Hematopoietic multipotent progenitor cell treated with erythropoietin and hydrocortisone succinate and interleukin-3 and kit ligand, for 6 days (in vitro differentiated cells): ENCODE measurements at regions not wholly inside any gene's neighbourhood (a gene's known extent, or its start where the extent isn't known, plus 50 kb on each side); places are given as distances from the start of the nearest gene placed in this dataset.

Source experiments
- DNase-seq: peaks from one replicate; pipeline ENCODE4 v3.0.0-alpha.2; 2015

DNA sequence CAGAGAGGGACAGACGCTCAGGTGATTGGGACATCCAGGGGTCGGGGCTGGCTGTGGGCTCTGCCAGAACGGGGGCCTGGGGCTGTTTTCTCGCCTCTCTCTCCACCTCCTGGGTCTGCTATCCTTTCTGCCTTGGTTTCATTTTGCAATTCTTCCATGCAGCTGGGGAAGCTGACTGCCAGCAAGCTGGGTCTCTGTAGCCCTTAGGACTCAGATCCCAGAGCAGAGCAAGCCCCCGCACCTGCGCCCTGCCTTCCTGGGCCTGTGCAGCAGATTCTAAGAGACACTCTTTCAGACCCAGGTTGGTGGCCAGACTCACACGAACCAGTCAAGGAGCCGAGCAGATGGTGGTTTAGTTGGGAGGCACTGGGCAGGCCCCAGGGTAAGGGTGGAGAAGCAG, 59.1 kb upstream of the GRPEL1 start:
- no peak for DNase-seq

GRCh38 chr4:7124689-7125442, 57.0 kb upstream of the GRPEL1 start:
- no peak for DNase-seq

GRCh38 chr4:7121866-7122653, 54.2 kb upstream of the GRPEL1 start:
- no peak for DNase-seq

GRCh38 chr4:7121174-7121573, 53.3 kb upstream of the GRPEL1 start:
- DNase-seq = no peak

DNA sequence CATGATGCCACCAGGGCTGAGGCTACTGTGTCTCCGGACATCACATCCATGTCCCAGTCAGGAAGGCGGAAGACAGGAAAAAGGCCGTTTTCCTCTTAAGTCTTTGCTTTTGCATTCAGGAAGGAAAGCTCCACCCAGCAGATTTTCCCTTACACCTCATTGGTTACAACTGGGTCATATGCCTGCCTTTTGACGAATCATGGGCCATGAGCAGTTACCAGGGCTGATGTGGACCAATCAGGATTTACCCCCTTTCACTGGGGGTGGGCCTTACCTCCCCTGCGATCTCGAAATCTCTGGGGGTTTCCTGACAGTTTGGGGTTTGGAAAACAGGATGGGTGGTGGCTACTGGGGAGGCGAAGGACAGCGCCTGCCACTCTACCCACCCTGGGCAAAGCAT, 52.5 kb upstream of the GRPEL1 start:
- no peak for DNase-seq

DNA sequence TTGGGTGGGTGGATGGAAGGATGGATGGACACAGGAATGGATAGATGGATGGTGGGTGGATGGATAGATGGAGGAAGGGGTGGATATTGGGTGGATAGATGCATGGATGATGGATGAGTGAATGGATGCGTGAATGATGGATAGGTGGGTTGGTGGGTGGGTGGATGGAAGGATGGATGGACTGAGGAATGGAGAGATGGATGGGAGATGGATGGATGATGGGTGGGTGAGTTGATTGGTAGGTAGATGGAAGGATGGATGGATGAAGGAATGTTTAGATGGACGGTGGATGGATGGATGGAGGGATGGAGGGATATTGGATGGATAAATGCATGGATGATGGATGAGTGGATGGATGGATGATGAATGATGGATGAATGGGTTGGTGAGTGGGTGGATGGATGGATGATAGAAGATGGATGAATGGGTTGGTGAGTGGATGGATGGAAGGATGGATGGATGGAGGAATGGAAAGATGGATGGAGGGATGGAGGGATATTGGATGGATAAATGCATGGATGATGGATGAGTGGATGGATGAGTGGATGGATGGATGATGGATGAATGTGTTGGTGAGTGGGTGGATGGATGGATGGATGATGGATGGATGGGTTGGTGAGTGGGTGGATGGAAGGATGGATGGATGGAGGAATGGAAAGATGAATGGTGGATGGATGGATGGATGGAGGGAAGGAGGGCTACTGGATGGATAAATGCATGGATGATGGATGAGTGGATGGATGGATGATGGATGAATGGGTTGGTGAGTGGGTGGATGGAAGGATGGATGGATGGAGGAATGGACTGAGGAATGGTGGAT, 50.4 kb upstream of the GRPEL1 start:
- no peak for DNase-seq
